DND-41 (cell line): ENCODE measurements at regions not wholly inside any gene's neighbourhood (a gene's known extent, or its start where the extent isn't known, plus 50 kb on each side); places are given as distances from the start of the nearest gene placed in this dataset.

Source experiments
- ATAC-seq: fragments of 200-7000 bp; cut with Tn5 transposase; 3 replicates; pipeline ENCODE4 v1.9.1; 2021; ENCODE audit warnings: low read depth; ENCODE audit not compliant: insufficient read depth
- DNase-seq: peaks from one replicate; pipeline ENCODE4 v3.0.0-alpha.2; 2020
- H2AFZ ChIP-seq: 2 replicates; pipeline ENCODE4 v1.6.0; 2012; ENCODE audit warnings: low read depth, low read length
- H3K27ac ChIP-seq: 2 replicates; pipeline ENCODE4 v1.5.1; 2012; ENCODE audit warnings: low read length, inconsistent platforms
- H3K27me3 ChIP-seq: fragments of 200-600 bp; sonication (generic); 2 replicates; pipeline ENCODE4 v1.6.0; 2012; ENCODE audit warnings: low read length, mild to moderate bottlenecking, inconsistent platforms; ENCODE audit not compliant: insufficient read depth, poor library complexity
- H3K36me3 ChIP-seq: 2 replicates; pipeline ENCODE4 v1.5.1; 2012; ENCODE audit warnings: low read length, inconsistent platforms; ENCODE audit not compliant: insufficient read depth
- H3K4me1 ChIP-seq: 2 replicates; pipeline ENCODE4 v1.5.1; 2012; ENCODE audit warnings: mild to moderate bottlenecking, low read length; ENCODE audit not compliant: insufficient read depth
- H3K4me2 ChIP-seq: 2 replicates; pipeline ENCODE4 v1.6.0; 2012; ENCODE audit warnings: mild to moderate bottlenecking, moderate library complexity, low read length, inconsistent platforms; ENCODE audit not compliant: insufficient read depth
- H3K4me3 ChIP-seq, 2 experiments: fragments of 200-600 bp in 1 of 2; shearing (Covaris generic) in 1 of 2; 2 replicates each; pipeline ENCODE4 v1.5.1; 2012 to 2016; ENCODE audit warnings: inconsistent platforms in 2 of 2, low read length in 2 of 2, mild to moderate bottlenecking in 2 of 2, low read depth in 1 of 2, moderate library complexity in 1 of 2
- H3K79me2 ChIP-seq: 2 replicates; pipeline ENCODE4 v1.6.0; 2012; ENCODE audit warnings: low read length, inconsistent platforms; ENCODE audit not compliant: insufficient read depth
- H3K9ac ChIP-seq: 2 replicates; pipeline ENCODE4 v1.6.0; 2012; ENCODE audit warnings: low read depth, mild to moderate bottlenecking, inconsistent platforms, low read length, moderate library complexity
- H3K9me3 ChIP-seq: 2 replicates; pipeline ENCODE4 v1.5.1; 2012; ENCODE audit warnings: low read length, moderate library complexity, mild to moderate bottlenecking, inconsistent platforms; ENCODE audit not compliant: insufficient read depth, severe bottlenecking
- H4K20me1 ChIP-seq: 2 replicates; pipeline ENCODE4 v1.6.0; 2012; ENCODE audit warnings: low read length; ENCODE audit not compliant: insufficient read depth
- CTCF ChIP-seq: IDR thresholded peaks from 2 replicates; pipeline ENCODE4 v1.5.1; 2012; ENCODE audit warnings: borderline replicate concordance, low read length, moderate library complexity, mild to moderate bottlenecking; ENCODE audit not compliant: poor library complexity, severe bottlenecking; ENCODE audit errors: extremely low read depth
- EZH2 ChIP-seq: IDR thresholded peaks from 3 replicates; pipeline ENCODE4 v1.6.1; 2012; ENCODE audit warnings: borderline replicate concordance, low read depth, mild to moderate bottlenecking, moderate library complexity, low read length, inconsistent platforms; ENCODE audit not compliant: severe bottlenecking

GRCh38 chr3:88824666-88825564, 282.5 kb upstream of the EPHA3 start:
- DNase-seq, result no peak
- Histone ChIP-seq H3K27me3 (no peaks in the 10 kb centered on the region), H3K9me3 (no peaks in the 10 kb centered on the region), H3K4me1 (no peaks in the 10 kb centered on the region), H3K27ac (no peak overlapping the region), H3K36me3 (no peaks in the 10 kb centered on the region), H3K4me2 (no peak overlapping the region), H3K79me2 (no peaks in the 10 kb centered on the region), H4K20me1 (no peaks in the 10 kb centered on the region), H3K9ac (no peak overlapping the region), H3K4me3 (no peak overlapping the region), H2AFZ (no peak overlapping the region)
- no peak for ATAC-seq
- TF ChIP-seq EZH2 (no peak), CTCF (no peak)

GRCh38 chr3:88828466-88828865, 279.0 kb upstream of the EPHA3 start:
- Histone ChIP-seq H3K4me1 (no peaks in the 10 kb centered on the region), H3K9me3 (no peaks in the 10 kb centered on the region), H3K4me2 (no peak overlapping the region), H3K4me3 (no peak overlapping the region), H4K20me1 (no peaks in the 10 kb centered on the region), H3K27me3 (no peaks in the 10 kb centered on the region), H3K27ac (no peak overlapping the region), H3K36me3 (no peaks in the 10 kb centered on the region), H2AFZ (no peak overlapping the region), H3K9ac (no peak overlapping the region), H3K79me2 (no peaks in the 10 kb centered on the region)
- no peak for ATAC-seq
- DNase-seq, result no peak
- TF ChIP-seq EZH2, result no peak
- no peak for TF ChIP-seq CTCF

GRCh38 chr3:88852606-88853005, 254.8 kb upstream of the EPHA3 start:
- H4K20me1 ChIP-seq, result no peaks in the 10 kb centered on the region
- H3K4me2 ChIP-seq, result no peak overlapping the region
- H3K4me1 ChIP-seq, result no peaks in the 10 kb centered on the region
- no peak overlapping the region for H2AFZ ChIP-seq
- no peak for ATAC-seq
- no peaks in the 10 kb centered on the region for H3K27me3 ChIP-seq
- H3K36me3 ChIP-seq, result no peaks in the 10 kb centered on the region
- H3K27ac ChIP-seq, result no peak overlapping the region
- no peaks in the 10 kb centered on the region for H3K79me2 ChIP-seq
- no peak overlapping the region for H3K9ac ChIP-seq
- TF ChIP-seq EZH2 (no peak), CTCF (no peak)
- DNase-seq, result no peak
- no peaks in the 10 kb centered on the region for H3K9me3 ChIP-seq
- no peak overlapping the region for H3K4me3 ChIP-seq
